Activated CD4-positive, alpha-beta T cell treated with anti-CD3 and anti-CD28 coated beads, Interleukin-2, amount 50 U/mL, for 48 hours (primary cell): ENCODE measurements at regions not wholly inside any gene's neighbourhood (a gene's known extent, or its start where the extent isn't known, plus 50 kb on each side); places are given as distances from the start of the nearest gene placed in this dataset.

Experiments
- DNase-seq, 2 experiments: peaks; one replicate each; pipeline ENCODE4 v3.0.0-alpha.2; 2020

DNA sequence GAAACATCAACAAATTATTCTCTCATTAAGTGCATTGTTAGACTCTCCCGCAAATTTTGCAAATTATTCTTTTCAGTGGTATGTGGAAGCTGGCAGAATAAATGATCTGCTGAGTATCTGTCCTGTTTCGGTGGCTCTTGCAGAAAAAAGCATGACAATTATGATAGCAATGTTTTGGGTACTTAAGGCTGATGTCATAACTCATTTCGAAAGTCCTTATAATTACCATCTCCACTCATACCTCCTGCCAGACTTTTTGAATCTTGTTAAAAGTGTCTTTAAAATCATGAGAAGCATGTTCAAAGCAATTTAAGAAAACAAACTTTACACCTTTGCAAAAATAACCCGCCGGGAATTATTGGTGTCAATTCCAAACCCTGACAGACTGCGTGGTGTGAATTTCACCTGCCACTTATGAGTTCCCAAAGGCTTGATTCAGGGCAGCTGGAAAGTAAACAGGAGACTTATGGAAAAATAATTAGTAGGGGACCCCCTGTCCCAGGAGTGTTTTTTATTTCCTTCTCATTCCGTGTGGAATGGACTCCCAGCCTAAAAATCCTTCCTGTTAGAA is 87.6 kb upstream of the E2F3 start:
- no peak for DNase-seq

DNA sequence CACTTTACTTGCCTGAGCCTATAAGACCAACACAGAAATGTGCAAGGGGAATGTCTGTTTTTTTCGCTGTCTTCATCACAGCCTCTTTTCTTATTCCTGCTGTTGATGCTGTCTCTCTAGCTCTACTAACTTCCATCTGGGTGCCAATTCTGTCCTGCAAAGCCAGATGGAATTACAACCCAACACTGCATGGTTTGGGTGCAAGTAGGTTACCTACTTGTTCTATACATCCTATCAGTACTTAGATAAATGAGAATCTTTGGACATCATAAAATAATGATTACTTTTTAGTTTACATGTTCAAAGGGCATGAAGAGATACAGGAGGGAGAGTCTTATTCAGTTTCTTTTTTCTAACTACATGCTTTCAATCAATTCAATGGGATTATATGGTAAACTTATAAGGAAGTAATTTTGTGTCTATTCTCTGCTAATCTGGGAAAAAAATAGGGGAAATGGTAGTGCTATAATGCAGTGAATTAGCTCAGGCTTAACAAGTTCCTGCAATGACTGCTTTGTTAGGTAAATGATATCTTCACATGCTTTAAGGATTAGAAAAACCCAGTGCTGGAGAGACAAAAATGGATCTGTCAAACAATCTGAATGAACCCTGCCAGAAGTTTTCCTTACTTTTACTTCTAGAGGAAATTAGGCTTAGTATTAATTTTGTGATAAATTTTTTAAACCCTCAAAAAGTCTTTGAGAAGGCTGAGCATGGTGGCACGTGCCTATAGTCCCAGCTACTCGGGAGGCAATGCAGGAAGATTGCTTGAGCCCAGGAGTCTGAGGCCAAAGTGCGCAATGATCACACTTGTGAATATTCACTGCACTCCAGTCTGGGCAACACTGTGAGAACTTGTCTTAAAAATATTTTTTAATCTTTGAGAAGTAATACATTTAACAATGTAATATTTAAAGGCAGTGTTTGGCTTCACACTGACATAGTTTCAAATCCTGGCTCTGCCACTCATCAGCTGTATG is 86.5 kb upstream of the E2F3 start:
- DNase-seq, result no peak

GRCh38 chr6:20317430-20317829 is 84.2 kb upstream of the E2F3 start:
- DNase-seq, result no peak

DNA sequence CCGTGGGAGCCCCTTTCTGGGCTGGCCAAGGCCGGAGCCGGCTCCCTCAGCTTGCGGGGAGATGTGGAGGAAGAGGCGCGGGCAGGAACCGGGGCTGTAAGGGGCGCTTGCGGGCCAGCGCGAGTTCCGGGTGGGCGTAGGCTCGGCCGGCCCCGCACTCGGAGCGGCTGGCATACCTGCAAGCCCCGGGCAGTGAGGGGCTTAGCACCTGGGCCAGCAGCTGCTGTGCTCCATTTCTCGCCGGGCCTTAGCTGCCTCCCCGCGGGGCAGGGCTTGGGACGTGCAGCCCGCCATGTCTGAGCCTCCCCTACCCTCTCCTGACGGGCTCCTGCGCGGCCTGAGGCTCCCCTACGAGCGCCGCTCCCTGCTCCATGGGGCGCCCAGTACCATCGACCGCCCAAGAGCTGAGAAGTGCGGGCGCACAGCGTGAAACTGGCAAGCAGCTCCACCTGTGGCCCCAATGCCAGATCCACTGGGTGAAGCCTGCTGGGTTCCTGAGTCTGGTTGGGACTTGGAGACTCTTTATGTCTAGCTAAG is 82.8 kb upstream of the E2F3 start:
- no peak for DNase-seq

DNA sequence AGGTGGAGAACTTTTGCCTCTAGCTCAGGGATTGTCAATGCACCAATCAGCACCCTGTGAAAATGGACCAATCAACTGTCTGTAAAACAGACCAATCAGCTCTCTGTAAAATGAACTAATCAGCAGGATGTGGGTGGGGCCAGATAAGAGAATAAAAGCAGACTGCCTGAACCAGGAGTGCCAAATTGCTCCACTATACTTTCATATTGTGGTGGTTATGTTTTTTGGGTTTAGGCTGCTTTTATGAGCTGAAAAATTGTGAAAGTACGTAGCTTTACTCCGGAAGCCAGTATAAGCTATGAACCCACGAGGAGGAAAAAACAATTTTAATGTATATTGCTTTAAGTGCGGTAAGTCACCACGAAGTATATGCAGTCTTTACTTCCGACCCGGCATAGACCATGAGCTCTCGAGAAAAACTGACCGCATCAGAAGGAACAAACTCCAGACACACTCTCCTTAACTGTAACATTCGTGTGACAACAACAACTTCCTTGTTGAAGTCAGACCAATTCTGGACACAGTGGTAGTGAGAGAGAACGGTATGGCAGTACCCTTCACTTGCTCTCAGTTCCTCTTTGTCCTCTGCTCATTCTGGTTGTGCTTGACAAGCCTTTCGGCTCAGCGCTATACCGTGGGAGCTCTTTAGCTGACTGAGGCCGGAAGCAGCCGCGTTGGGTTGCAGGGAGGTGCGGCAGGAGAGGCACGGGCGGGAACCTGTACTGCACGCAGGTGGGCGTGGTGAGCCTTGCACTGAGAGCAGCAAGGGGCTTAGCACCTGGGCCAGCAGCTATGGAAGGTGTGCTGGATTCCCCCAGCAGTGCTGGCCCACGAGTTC is 81.9 kb upstream of the E2F3 start:
- DNase-seq, result peak; percentile 68 to 73

DNA sequence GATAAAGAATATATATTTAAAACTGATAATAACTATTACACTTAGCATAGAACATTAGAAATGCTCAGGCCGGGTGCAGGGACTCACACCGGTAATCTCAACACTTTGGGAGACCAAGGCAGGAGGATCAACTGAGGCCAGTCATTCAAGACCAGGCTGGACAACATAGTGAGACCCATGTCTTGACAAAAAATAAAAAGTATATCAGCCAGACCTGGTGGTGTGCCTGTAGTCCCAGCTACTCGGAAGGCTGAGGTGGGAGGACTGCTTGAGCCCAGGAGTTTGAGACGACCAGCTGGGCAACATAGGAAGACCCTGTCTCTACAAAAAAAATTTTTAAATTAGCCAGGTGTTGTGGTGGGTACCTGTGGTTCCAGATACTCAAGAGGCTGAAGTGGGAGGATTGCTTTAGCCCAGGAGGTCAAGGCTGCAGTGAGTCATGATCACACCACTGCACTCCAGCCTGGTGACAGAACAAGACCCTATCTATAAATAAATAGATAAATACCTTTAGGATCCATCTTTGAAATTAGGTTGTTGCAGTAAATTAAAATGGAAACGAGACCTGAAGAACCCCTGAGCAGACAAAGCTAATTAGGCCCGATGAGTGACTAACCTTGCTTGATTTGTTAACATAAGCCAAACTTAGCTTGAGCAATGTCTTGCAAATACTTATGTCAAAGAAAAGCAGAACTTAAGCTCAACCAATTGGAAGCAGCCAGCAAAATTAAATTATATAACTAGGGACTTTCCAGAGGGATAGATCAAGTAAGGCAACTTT is 75.8 kb upstream of the E2F3 start:
- no peak for DNase-seq

GRCh38 chr6:20326422-20326728 is 75.3 kb upstream of the E2F3 start:
- DNase-seq, result no peak

DNA sequence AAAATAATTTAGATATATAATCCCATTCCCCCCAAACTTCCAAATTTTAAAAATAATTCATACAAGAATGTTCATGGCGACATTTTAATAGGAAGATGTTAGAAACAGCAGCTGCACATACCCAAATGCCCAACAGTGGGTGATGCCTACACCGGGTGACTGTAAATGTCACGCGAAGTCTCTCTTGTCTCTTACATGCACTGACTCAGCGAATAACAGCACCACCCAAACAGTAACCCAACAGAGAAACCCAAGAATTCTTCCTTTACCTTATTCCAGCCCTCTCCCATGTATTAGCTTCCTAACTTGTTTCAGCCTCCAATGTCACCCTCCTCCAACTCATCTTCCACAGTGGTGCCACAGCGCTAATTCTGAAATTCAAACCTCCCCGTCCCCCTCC is 74.5 kb upstream of the E2F3 start:
- DNase-seq, result no peak

DNA sequence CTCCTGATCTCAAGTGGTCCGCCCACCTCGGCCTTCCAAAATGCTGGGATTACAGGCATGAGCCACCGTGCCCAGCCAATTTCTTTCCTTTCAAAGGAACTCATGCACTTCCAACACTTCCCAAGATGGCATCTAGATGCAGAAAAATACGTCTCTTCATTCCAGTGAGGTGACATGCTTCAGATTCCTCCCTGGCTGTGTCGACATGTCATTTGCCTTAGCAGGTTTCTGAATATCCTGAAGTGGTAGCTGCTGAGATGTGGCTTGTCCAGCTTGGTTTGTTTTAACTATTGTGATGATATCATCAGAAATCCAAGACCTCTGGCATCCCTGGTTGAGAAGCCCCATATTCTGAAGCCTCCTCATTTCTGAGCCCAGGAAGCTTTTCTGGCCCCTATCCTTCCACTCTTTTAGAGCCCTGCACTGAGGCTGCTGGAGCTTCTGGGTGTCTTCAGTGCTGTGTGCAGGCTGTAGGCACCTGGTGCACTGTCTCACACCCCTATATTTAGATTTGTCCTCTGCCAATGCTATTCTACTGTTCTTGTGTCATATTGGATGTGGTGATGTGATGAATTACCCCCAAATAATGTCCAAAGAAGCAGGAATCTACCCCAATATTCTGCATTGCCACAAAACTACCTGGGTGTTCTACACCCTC is 73.3 kb upstream of the E2F3 start:
- no peak for DNase-seq

- DNase-seq, result no peak
Measured at GRCh38 chr6:20328924-20329300, 72.8 kb upstream of the E2F3 start.

GRCh38 chr6:20331042-20331441 is 70.6 kb upstream of the E2F3 start:
- DNase-seq, result no peak

- no peak for DNase-seq
Measured at GRCh38 chr6:20331625-20332024, 70.1 kb upstream of the E2F3 start.

DNA sequence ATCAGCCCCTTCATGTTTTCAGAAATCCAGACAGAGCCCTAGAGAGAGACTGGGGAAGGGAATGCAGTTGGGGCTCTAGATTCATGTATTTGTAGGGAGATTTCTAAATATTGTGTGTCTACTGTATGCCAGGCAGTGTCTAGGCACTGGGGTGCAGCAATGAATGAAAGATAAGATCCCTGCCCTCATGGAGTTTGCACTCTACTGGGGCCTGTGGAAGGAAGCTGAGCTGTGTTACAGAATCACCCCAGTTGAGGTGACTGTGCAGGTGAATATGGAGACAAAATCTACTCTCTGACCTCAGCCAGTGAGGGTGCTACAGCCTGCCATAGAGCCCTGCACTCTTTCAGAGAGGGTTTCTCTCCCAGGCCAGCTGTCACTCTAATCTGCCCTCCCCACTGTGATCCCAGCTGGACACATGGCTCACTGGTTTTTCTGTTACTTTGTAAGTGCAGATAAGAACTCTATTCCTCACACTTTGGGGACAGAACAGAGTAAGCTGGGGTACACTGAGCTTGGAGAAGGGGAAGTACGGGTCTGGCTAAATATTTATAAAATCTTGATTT is 69.2 kb upstream of the E2F3 start:
- no peak for DNase-seq

GRCh38 chr6:20333721-20334269 is 67.9 kb upstream of the E2F3 start:
- no peak for DNase-seq

DNA sequence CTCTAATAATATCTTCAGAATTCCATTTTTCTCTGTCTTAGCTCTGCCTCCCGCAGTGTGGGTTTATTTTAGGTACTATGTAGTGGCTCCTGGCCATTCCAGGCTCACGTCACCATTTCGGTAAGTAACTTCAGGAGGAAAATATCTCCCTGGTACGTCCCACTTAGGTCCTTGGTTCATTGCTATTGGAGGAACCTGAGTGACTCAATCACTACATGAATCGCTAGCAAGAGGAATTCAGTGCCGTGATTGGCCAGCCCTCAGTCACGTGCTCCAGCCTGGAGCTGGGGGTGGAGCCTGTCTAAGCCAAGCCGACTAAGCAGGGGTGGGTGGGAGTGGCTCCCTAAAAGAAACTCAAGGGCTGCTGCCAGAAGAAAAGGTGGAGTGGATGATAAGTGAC is 67.3 kb upstream of the E2F3 start:
- DNase-seq, result no peak

- DNase-seq, result no peak
Measured at GRCh38 chr6:20334962-20335361, 66.7 kb upstream of the E2F3 start.

GRCh38 chr6:20335872-20336271 is 65.8 kb upstream of the E2F3 start:
- no peak for DNase-seq

GRCh38 chr6:20338156-20338555 is 63.5 kb upstream of the E2F3 start:
- DNase-seq, result no peak

GRCh38 chr6:20340068-20340848 is 61.4 kb upstream of the E2F3 start:
- DNase-seq, result no peak

DNA sequence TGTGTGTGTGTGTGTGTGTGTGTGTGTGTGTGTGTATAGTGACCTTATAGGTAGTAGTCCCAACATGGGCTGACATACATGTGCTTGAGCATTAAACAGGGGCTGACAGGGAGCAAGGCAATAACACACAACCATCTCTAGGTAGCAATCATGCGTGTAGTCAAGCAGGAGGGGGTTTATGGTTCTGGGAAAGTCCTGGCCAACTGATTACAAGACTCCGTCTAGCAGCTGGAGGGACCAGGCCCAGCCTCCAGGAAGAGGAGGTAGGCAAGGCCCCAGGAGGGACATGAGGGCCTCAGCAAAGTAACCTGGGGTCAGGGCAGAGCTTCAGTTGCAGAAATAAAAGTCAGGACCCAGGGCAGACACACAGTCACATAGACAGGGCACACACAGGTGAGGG is 60.6 kb upstream of the E2F3 start:
- no peak for DNase-seq

DNA sequence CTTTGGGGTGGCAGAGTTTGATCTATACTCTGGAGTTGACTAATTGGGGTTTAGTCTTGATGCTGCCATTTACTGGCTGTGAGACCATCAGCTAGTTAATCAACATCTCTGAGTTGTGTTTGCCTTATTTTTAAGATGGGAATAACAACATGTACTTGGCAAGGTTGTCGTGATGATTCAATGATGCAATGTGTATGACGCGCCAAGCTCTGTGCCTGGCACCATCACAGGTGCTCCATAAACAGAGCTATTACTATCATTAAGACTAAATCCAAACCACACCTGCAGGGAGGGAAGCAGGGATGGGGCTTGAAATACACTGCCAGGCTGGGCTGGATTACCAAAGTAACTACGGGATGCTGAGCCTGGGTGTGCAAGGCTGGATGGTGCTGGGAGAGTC is 60.1 kb upstream of the E2F3 start:
- DNase-seq, result no peak
